ENCODE measurements at regions not wholly inside any gene's neighbourhood (a gene's known extent, or its start where the extent isn't known, plus 50 kb on each side); places are given as distances from the start of the nearest gene placed in this dataset.
A peak's percentile ranks its signal among the peaks of the same experiment; 100 is the strongest.

GRCh38 chr9:115673599-115673998 is 480.0 kb upstream of the PAPPA start:
- no peak for DNase-seq (ENCODE audit: low spot score)
- H3K4me3 ChIP-seq, result no peak overlapping the region
- no peak overlapping the region for H2AFZ ChIP-seq
- WGBS (ENCODE audit: low lambda C conversion rate, missing lambda C conversion rate), result 93% methylated on average over 3 of the region's 3 CpGs
- no peaks in the 10 kb centered on the region for H4K20me1 ChIP-seq (ENCODE audit: insufficient read depth, poor library complexity, severe bottlenecking)
- no peaks in the 10 kb centered on the region for H3K36me3 ChIP-seq (replicated peaks; ENCODE audit: insufficient read depth, low read depth)
- H3K27me3 ChIP-seq, result no peaks in the 10 kb centered on the region
- no peaks in the 10 kb centered on the region for H3K9me2 ChIP-seq (replicated peaks; ENCODE audit: insufficient read depth)
- no peaks in the 10 kb centered on the region for H3K9me3 ChIP-seq (ENCODE audit: low read depth)
- no peak for TF ChIP-seq EZH2phosphoT487 (IDR thresholded peaks at IDR 0.05; ENCODE audit: low read depth, severe bottlenecking, unreplicated experiment)
- TF ChIP-seq EZH2 (IDR thresholded peaks at IDR 0.05; ENCODE audit: borderline replicate concordance), result no peak
- TF ChIP-seq CTCF (IDR thresholded peaks at IDR 0.05; ENCODE audit: poor library complexity), result no peak
- H3K27ac ChIP-seq, result peak overlapping the region; percentile 97
- H3K79me2 ChIP-seq, result no peaks in the 10 kb centered on the region
- no peak overlapping the region for H3K4me2 ChIP-seq
- no peaks in the 10 kb centered on the region for H3K4me1 ChIP-seq (ENCODE audit: insufficient read depth)

- 72% methylated on average over 1 of the region's 1 CpG for WGBS (ENCODE audit: low lambda C conversion rate, missing lambda C conversion rate)
- H3K27me3 ChIP-seq, result no peaks in the 10 kb centered on the region
These were observed 479.5 kb upstream of the PAPPA start for GRCh38 chr9:115674091-115674490.

DNA sequence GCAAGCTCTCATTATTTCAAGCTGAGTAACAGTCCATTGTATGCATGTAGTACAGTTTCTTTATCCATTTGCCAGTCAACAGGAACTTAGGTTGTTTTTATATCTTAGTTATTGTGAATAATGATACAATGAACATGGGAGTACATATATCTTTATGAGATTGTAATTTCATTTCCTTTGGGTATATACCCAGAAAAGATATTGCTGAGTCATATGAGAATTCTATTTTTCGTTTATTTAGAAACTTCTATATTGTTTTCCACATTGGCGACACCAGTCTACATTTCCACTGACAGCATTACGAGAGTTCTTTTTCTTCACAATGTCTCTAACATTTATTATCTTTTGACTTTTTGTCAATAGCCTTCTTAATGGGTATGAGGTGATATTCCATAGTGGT is 477.8 kb upstream of the PAPPA start:
- Histone ChIP-seq H3K79me2 (no peaks in the 10 kb centered on the region), H3K9me2 (replicated peaks; ENCODE audit: insufficient read depth) (no peaks in the 10 kb centered on the region), H3K4me3 (no peak overlapping the region), H3K4me1 (ENCODE audit: insufficient read depth) (no peaks in the 10 kb centered on the region), H3K27me3 (no peaks in the 10 kb centered on the region), H3K4me2 (no peak overlapping the region), H2AFZ (no peak overlapping the region), H3K36me3 (replicated peaks; ENCODE audit: insufficient read depth, low read depth) (no peaks in the 10 kb centered on the region), H4K20me1 (ENCODE audit: insufficient read depth, poor library complexity, severe bottlenecking) (no peaks in the 10 kb centered on the region), H3K9me3 (ENCODE audit: low read depth) (no peaks in the 10 kb centered on the region), H3K27ac (peak overlapping the region; percentile 15)
- DNase-seq (ENCODE audit: low spot score), result no peak
- TF ChIP-seq CTCF (IDR thresholded peaks at IDR 0.05; ENCODE audit: poor library complexity), result no peak
- TF ChIP-seq EZH2phosphoT487 (IDR thresholded peaks at IDR 0.05; ENCODE audit: low read depth, severe bottlenecking, unreplicated experiment), result no peak
- TF ChIP-seq EZH2 (IDR thresholded peaks at IDR 0.05; ENCODE audit: borderline replicate concordance), result no peak
- WGBS (ENCODE audit: low lambda C conversion rate, missing lambda C conversion rate), result 91% methylated on average over 3 of the region's 3 CpGs

More at GRCh38 chr9:115674091-115674490, 479.5 kb upstream of the PAPPA start:
- H3K9me3 ChIP-seq (ENCODE audit: low read depth), result no peaks in the 10 kb centered on the region
- no peaks in the 10 kb centered on the region for H3K79me2 ChIP-seq
- no peaks in the 10 kb centered on the region for H3K4me1 ChIP-seq (ENCODE audit: insufficient read depth)
- H3K27ac ChIP-seq, result peak overlapping the region; percentile 97
- no peak overlapping the region for H3K4me2 ChIP-seq
- TF ChIP-seq CTCF (IDR thresholded peaks at IDR 0.05; ENCODE audit: poor library complexity), result no peak
- no peak for TF ChIP-seq EZH2 (IDR thresholded peaks at IDR 0.05; ENCODE audit: borderline replicate concordance)
- no peak for TF ChIP-seq EZH2phosphoT487 (IDR thresholded peaks at IDR 0.05; ENCODE audit: low read depth, severe bottlenecking, unreplicated experiment)
- DNase-seq (ENCODE audit: low spot score), result no peak
- no peaks in the 10 kb centered on the region for H3K36me3 ChIP-seq (replicated peaks; ENCODE audit: insufficient read depth, low read depth)
- no peaks in the 10 kb centered on the region for H4K20me1 ChIP-seq (ENCODE audit: insufficient read depth, poor library complexity, severe bottlenecking)
- no peak overlapping the region for H3K4me3 ChIP-seq
- H3K9me2 ChIP-seq (replicated peaks; ENCODE audit: insufficient read depth), result no peaks in the 10 kb centered on the region
- no peak overlapping the region for H2AFZ ChIP-seq

DNA sequence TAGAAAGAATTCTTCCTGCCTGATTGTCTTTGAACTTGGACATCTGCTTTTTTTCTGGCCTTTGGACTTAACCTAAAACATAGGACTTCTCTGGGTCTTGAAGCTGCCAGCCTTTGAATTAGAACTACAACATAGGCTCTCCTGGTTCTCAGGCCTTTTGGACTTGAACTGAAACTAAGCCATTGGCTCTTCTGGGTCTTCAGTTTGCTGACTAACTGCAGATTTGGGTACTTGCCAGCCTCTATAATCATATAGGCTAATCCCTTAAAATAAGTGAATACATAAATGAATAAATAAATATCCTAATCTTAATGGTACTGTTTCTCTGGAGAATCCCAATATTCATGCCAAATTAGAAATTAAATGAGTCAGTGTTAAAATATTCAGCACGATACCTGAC is 473.4 kb upstream of the PAPPA start:
- Histone ChIP-seq H3K9me3 (ENCODE audit: low read depth) (no peaks in the 10 kb centered on the region), H3K9me2 (replicated peaks; ENCODE audit: insufficient read depth) (no peaks in the 10 kb centered on the region), H3K4me1 (ENCODE audit: insufficient read depth) (no peaks in the 10 kb centered on the region), H3K79me2 (no peaks in the 10 kb centered on the region), H3K4me2 (no peak overlapping the region), H3K36me3 (replicated peaks; ENCODE audit: insufficient read depth, low read depth) (no peaks in the 10 kb centered on the region), H2AFZ (no peak overlapping the region), H3K27me3 (no peaks in the 10 kb centered on the region), H3K27ac (peak overlapping the region; percentile 15), H3K4me3 (no peak overlapping the region), H4K20me1 (ENCODE audit: insufficient read depth, poor library complexity, severe bottlenecking) (no peaks in the 10 kb centered on the region)
- TF ChIP-seq CTCF (IDR thresholded peaks at IDR 0.05; ENCODE audit: poor library complexity), result no peak
- no peak for TF ChIP-seq EZH2 (IDR thresholded peaks at IDR 0.05; ENCODE audit: borderline replicate concordance)
- TF ChIP-seq EZH2phosphoT487 (IDR thresholded peaks at IDR 0.05; ENCODE audit: low read depth, severe bottlenecking, unreplicated experiment), result no peak
- DNase-seq (ENCODE audit: low spot score), result no peak
- 87% methylated on average over 1 of the region's 1 CpG for WGBS (ENCODE audit: low lambda C conversion rate, missing lambda C conversion rate)
